ENCODE measurements at regions not wholly inside any gene's neighbourhood (a gene's known extent, or its start where the extent isn't known, plus 50 kb on each side); places are given as distances from the start of the nearest gene placed in this dataset.

DNA sequence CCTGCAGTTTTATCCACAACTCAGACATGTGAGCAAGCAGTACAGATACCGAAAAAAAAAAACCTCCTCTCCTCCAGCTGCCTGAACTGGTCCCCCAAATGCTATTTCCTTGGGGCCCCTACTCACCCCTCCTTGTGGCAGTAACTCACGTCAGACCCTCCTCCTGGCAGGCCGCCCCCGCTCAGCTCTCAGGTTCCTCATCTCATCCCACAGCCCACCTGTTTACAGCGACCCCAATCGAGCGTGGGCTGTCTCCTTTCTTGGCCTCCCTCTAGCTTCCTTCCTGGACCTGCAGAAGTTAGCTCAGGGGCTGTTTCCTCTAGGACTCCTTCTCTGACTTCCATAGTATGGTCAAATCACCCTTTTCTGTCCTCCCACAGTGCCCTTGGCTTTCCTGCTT, 455.3 kb downstream of the BCL11B start:
- H3K9me3 ChIP-seq (ENCODE audit: control insufficient read depth, low read length) = no peaks in the 10 kb centered on the region
- no peak overlapping the region for H3K4me3 ChIP-seq (ENCODE audit: low read length)
- no peaks in the 10 kb centered on the region for H3K36me3 ChIP-seq (ENCODE audit: control insufficient read depth, insufficient read depth, low read length)
- no peak overlapping the region for H3K9ac ChIP-seq (ENCODE audit: low read length)
- H3K27me3 ChIP-seq (ENCODE audit: control insufficient read depth, insufficient read depth, low read length) = no peaks in the 10 kb centered on the region
- H3K4me1 ChIP-seq (ENCODE audit: control insufficient read depth, insufficient read depth, low read length) = no peaks in the 10 kb centered on the region

DNA sequence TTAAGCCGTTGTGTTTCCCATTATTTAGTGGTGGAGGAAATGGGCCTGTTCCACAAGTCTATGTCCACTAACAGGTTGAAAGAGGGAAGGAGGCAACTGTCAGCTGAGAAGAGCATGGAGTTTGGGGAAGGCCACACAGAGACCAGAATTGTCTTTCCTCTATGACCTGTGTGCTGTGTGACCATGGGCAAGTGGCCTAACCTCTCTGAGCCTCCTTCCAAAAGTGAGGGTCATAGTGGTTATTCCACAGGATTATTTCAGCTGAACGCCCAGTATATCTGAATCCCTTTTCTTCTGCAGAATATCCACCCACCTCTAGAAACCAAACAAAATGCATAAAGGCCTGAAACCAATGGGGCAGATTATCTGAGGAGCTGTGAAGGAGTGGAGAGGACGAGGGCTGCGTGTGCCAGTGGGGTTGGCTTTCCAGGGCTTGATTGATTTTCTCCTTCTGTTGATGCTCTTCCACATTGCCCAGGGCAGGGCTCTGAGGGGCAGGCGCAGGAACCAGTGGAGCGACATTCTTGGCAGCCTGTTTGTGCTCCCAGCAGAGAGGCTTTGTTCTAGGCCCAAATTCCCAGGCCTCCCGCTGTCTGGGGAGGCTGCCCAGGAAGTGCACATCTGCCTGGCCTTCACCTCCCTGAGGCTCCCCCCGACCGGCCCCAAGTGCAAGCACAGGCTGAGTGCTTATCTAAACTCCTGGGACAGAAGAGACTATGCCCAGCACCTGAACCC, 452.7 kb downstream of the BCL11B start:
- Histone ChIP-seq H3K4me3 (ENCODE audit: low read length) (no peak overlapping the region), H3K36me3 (ENCODE audit: control insufficient read depth, insufficient read depth, low read length) (no peaks in the 10 kb centered on the region), H3K9me3 (ENCODE audit: control insufficient read depth, low read length) (no peaks in the 10 kb centered on the region), H3K27me3 (ENCODE audit: control insufficient read depth, insufficient read depth, low read length) (no peaks in the 10 kb centered on the region), H3K9ac (ENCODE audit: low read length) (no peak overlapping the region), H3K4me1 (ENCODE audit: control insufficient read depth, insufficient read depth, low read length) (no peaks in the 10 kb centered on the region)

DNA sequence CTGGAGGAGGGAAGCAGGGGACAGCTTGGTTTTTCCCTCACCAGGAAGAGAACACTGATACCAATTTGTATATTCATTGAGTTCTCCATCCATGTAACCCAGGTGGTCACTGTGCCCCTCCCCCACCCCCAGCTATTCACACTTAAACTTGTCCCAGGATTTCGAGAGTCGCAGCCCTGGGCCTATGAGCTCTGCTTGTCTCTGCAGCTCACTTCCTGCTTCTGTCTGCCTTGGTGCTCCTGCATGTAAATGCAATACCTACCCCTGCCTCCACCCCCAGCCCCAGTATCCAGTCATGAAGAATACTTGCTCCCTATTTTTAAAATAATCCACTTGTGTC, 452.2 kb downstream of the BCL11B start:
- Histone ChIP-seq H3K4me1 (ENCODE audit: control insufficient read depth, insufficient read depth, low read length) (no peaks in the 10 kb centered on the region), H3K36me3 (ENCODE audit: control insufficient read depth, insufficient read depth, low read length) (no peaks in the 10 kb centered on the region), H3K4me3 (ENCODE audit: low read length) (no peak overlapping the region), H3K9me3 (ENCODE audit: control insufficient read depth, low read length) (no peaks in the 10 kb centered on the region), H3K9ac (ENCODE audit: low read length) (no peak overlapping the region), H3K27me3 (ENCODE audit: control insufficient read depth, insufficient read depth, low read length) (no peaks in the 10 kb centered on the region)

DNA sequence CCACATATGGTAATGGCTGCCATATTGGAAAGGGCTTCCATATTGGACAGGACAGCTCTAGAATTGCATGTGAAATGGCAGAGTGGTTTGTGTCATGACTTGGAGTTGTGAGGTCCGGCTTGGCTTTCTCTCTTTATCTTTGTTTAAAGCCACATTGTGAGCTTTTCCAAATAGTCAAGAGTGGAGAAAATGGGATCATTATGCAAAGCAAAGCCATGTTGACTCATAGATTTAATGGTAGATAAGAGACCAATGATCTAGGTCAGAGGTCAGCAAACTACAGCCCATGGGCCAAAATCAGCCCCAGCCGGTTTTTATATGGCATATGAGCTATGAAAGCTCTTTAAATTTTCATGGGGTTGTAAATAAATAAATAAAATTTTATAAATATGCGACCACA, 449.1 kb downstream of the BCL11B start:
- Histone ChIP-seq H3K4me3 (ENCODE audit: low read length) (no peak overlapping the region), H3K4me1 (ENCODE audit: control insufficient read depth, insufficient read depth, low read length) (no peaks in the 10 kb centered on the region), H3K27me3 (ENCODE audit: control insufficient read depth, insufficient read depth, low read length) (no peaks in the 10 kb centered on the region), H3K9me3 (ENCODE audit: control insufficient read depth, low read length) (no peaks in the 10 kb centered on the region), H3K36me3 (ENCODE audit: control insufficient read depth, insufficient read depth, low read length) (no peaks in the 10 kb centered on the region), H3K9ac (ENCODE audit: low read length) (no peak overlapping the region)

DNA sequence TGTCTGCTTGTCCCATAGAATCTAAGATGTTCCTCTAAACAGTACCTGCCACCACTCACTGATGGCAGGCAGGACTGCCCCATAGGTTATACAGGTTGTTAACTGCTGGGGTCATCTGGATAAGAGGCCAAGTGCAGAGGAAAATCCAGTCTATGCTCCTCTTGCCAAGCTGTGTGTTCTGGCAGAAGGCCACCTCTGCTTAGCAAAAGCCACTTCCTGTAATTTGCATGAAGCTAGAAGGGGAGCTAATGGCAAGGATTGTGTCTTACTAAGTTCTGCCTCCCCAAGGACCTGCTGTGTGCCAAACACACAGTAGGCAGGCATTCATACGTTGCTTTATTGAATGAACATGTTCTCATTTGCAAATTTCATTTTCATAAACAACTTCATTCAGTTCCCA, 445.4 kb downstream of the BCL11B start:
- Histone ChIP-seq H3K9me3 (ENCODE audit: control insufficient read depth, low read length) (no peaks in the 10 kb centered on the region), H3K4me3 (ENCODE audit: low read length) (no peak overlapping the region), H3K27me3 (ENCODE audit: control insufficient read depth, insufficient read depth, low read length) (no peaks in the 10 kb centered on the region), H3K36me3 (ENCODE audit: control insufficient read depth, insufficient read depth, low read length) (no peaks in the 10 kb centered on the region), H3K9ac (ENCODE audit: low read length) (no peak overlapping the region), H3K4me1 (ENCODE audit: control insufficient read depth, insufficient read depth, low read length) (no peaks in the 10 kb centered on the region)

DNA sequence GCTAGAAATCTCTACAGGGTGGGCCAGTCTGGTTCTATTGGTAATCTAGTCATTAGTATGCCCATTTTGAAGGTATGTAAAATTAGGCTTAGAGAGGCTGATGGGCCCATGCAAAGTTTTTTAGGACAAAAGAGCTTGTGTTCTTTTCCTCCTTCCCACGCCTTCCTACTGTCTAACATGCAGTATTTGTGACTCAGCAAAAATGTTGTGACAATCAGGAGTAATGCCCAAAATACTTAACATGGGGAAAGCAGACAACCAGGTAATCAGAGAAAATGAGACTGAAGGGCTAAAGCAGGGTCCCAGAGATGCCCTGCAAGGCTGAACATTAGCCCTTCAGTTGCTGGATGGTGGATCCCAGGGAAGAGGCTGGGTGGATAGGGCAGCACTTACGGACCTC, 437.9 kb downstream of the BCL11B start:
- no peaks in the 10 kb centered on the region for H3K9me3 ChIP-seq (ENCODE audit: control insufficient read depth, low read length)
- no peaks in the 10 kb centered on the region for H3K27me3 ChIP-seq (ENCODE audit: control insufficient read depth, insufficient read depth, low read length)
- no peak overlapping the region for H3K9ac ChIP-seq (ENCODE audit: low read length)
- H3K4me3 ChIP-seq (ENCODE audit: low read length) = no peak overlapping the region
- no peaks in the 10 kb centered on the region for H3K36me3 ChIP-seq (ENCODE audit: control insufficient read depth, insufficient read depth, low read length)
- H3K4me1 ChIP-seq (ENCODE audit: control insufficient read depth, insufficient read depth, low read length) = no peaks in the 10 kb centered on the region

DNA sequence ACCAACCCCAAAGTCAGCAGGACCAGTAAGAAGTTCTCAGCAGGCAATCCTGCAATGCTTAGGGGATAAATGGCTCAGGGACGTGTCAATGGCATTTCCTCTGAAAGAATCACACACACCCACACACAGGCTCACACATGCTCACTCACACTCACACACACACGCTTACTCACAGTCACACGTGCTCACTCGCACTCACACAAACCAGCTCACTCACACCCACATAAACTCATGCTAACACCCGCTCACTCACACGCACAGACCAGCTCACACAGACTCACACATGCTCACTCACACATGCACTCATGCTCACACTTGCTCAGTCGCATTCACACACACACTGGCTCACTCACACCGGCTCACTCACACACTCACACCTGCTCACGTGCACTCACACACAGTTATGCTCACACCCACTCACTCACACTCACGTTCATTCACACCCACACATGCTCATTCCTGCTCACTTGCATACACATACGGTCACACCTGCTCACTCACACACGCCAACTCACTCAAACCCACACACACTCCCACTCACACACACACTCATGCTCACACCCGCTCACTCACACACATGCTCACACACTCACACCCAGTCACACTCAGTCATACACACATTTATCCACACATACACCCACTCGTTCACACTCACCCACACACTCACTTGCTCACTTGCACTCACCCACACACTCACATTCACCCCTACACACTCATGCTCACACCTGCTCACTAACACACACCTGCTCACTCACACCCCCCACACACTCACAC, 436.8 kb downstream of the BCL11B start:
- Histone ChIP-seq H3K4me3 (ENCODE audit: low read length) (no peak overlapping the region), H3K4me1 (ENCODE audit: control insufficient read depth, insufficient read depth, low read length) (no peaks in the 10 kb centered on the region), H3K36me3 (ENCODE audit: control insufficient read depth, insufficient read depth, low read length) (no peaks in the 10 kb centered on the region), H3K9ac (ENCODE audit: low read length) (no peak overlapping the region), H3K27me3 (ENCODE audit: control insufficient read depth, insufficient read depth, low read length) (no peaks in the 10 kb centered on the region), H3K9me3 (ENCODE audit: control insufficient read depth, low read length) (no peaks in the 10 kb centered on the region)

DNA sequence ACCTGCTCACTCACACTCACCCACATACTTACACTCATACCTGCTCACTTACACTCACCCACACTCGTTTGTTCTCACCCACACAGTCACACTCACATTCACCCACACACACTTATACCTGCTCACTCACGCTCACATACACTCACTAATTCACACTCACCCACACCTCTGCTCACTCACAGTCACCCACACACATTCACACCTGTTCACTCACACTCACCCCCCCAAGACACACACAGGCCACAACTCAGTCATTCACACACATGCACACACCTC, 436.2 kb downstream of the BCL11B start:
- H3K9ac ChIP-seq (ENCODE audit: low read length) = no peak overlapping the region
- no peaks in the 10 kb centered on the region for H3K27me3 ChIP-seq (ENCODE audit: control insufficient read depth, insufficient read depth, low read length)
- H3K9me3 ChIP-seq (ENCODE audit: control insufficient read depth, low read length) = no peaks in the 10 kb centered on the region
- no peaks in the 10 kb centered on the region for H3K4me1 ChIP-seq (ENCODE audit: control insufficient read depth, insufficient read depth, low read length)
- no peak overlapping the region for H3K4me3 ChIP-seq (ENCODE audit: low read length)
- H3K36me3 ChIP-seq (ENCODE audit: control insufficient read depth, insufficient read depth, low read length) = no peaks in the 10 kb centered on the region

DNA sequence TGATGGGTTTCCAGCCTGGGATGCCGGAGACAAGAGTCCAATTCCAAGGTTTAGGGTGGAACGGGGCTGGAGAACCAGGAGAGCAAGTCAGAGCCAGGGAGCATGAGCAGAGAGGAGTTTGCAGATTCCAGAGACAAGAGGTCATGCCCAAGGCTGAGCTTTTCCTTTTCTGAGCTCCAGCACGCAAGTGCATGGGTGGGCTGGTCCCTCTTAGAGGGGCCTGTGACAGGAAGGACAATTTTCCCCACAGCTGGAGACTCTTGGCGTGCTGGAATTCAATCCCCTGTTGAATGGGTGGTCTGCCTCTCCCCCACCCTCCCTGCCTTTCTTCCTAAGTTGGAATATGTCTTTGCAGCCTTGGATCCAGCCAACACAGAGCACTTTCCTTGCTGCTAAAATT, 431.9 kb downstream of the BCL11B start:
- H3K9me3 ChIP-seq (ENCODE audit: control insufficient read depth, low read length) = no peaks in the 10 kb centered on the region
- no peak overlapping the region for H3K4me3 ChIP-seq (ENCODE audit: low read length)

DNA sequence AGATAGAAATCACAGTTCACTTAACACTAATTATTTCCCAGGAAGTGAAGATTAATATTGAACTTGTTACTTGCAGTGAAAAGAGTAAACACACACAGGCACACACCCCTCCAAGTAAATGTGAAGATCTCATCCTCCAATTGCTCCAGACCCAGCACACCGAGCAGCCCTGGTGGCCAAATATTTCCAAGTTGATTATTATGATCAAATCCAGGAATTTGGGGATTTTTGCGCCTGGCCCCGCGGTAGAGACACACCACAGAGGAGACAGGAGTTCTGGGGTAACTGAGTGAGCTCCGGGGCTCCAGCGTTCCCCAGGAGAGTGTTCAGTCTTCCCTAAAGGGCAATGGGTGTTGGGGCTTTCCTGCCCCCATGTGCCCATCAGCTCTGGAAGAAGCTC, 431.5 kb downstream of the BCL11B start:
- H3K36me3 ChIP-seq (ENCODE audit: control insufficient read depth, insufficient read depth, low read length) = no peaks in the 10 kb centered on the region
- no peaks in the 10 kb centered on the region for H3K9me3 ChIP-seq (ENCODE audit: control insufficient read depth, low read length)
- no peaks in the 10 kb centered on the region for H3K27me3 ChIP-seq (ENCODE audit: control insufficient read depth, insufficient read depth, low read length)
- H3K9ac ChIP-seq (ENCODE audit: low read length) = no peak overlapping the region
- no peak overlapping the region for H3K4me3 ChIP-seq (ENCODE audit: low read length)
- H3K4me1 ChIP-seq (ENCODE audit: control insufficient read depth, insufficient read depth, low read length) = no peaks in the 10 kb centered on the region

More for the DNA sequence above, 431.9 kb downstream of the BCL11B start:
- no peaks in the 10 kb centered on the region for H3K36me3 ChIP-seq (ENCODE audit: control insufficient read depth, insufficient read depth, low read length)
- no peaks in the 10 kb centered on the region for H3K4me1 ChIP-seq (ENCODE audit: control insufficient read depth, insufficient read depth, low read length)
- H3K27me3 ChIP-seq (ENCODE audit: control insufficient read depth, insufficient read depth, low read length) = no peaks in the 10 kb centered on the region
- H3K9ac ChIP-seq (ENCODE audit: low read length) = no peak overlapping the region

DNA sequence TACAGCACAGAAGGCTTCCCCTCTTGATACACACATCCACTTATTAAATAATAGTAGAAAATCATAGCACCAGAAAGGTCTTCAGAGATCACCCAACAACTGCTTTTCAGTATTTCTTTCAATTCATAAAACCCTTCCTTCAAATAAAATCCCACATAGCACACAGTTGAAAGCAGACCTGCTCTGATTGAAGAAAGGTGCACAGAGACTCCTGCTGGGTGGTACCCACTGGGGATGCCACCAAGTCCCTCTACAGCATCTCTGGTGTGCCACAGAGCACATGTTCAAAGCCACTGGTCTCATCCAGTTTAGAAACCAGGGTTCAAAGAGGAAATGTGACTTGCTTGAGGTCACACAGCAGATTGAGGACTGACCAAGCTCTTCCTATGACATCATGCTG, 427.5 kb downstream of the BCL11B start:
- Histone ChIP-seq H3K27me3 (ENCODE audit: control insufficient read depth, insufficient read depth, low read length) (no peaks in the 10 kb centered on the region), H3K4me1 (ENCODE audit: control insufficient read depth, insufficient read depth, low read length) (no peaks in the 10 kb centered on the region), H3K9ac (ENCODE audit: low read length) (no peak overlapping the region), H3K4me3 (ENCODE audit: low read length) (no peak overlapping the region), H3K9me3 (ENCODE audit: control insufficient read depth, low read length) (no peaks in the 10 kb centered on the region), H3K36me3 (ENCODE audit: control insufficient read depth, insufficient read depth, low read length) (no peaks in the 10 kb centered on the region)

DNA sequence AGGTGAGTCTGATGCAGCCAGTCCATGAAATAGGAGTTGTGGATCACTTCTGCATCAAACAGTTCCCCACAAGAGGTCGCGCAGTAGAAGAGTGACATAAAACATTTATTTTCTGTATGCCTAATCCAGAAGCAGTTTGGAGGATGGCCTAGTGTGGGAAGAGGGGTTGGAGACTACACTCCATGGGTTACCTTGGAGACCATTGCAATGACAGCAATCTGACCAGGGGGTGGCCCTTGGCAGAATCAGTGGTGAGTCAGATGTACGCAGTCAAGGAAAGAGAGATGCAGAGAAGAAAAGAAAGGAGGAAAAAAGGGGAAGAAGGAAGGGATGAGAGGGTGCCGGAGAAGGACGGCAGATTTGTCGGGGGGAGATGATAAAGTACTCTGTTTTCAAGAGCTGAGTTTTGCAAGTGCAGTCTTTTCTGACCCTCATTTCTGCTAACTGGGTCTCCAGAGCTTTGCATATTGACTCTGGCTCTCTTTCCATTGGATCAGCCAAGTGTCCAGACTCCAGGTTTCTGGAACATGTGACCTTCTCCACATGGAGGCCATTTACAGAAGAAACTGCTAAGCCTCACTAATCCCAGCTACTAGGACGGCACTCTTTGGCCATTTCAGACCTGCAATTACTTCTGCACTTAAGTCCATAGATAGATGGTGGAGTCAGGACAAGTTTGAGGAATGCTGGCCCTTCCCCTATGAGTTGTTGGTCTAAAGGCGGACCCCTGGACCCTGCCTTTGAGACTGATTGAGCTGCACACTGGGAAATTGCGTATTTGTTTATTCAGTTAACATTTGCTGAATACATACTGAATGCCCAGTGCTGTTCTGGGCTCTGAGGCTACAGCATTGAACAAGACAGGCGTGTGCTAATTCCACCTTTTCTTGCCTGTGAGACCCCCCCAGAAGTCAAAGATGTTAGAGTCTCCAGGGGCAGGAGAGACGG, 424.2 kb downstream of the BCL11B start:
- no peaks in the 10 kb centered on the region for H3K4me1 ChIP-seq (ENCODE audit: control insufficient read depth, insufficient read depth, low read length)
- H3K36me3 ChIP-seq (ENCODE audit: control insufficient read depth, insufficient read depth, low read length) = no peaks in the 10 kb centered on the region
- no peaks in the 10 kb centered on the region for H3K9me3 ChIP-seq (ENCODE audit: control insufficient read depth, low read length)
- H3K9ac ChIP-seq (ENCODE audit: low read length) = no peak overlapping the region
- H3K4me3 ChIP-seq (ENCODE audit: low read length) = no peak overlapping the region
- no peaks in the 10 kb centered on the region for H3K27me3 ChIP-seq (ENCODE audit: control insufficient read depth, insufficient read depth, low read length)

Data from mucosa of stomach (tissue), 1 donor.